ENCODE measurements at regions not wholly inside any gene's neighbourhood (a gene's known extent, or its start where the extent isn't known, plus 50 kb on each side); places are given as distances from the start of the nearest gene placed in this dataset.

GRCh38 chr6:141035312-141036200 lies 1097.2 kb upstream of the GJE1 start:
- no peak for DNase-seq

- DNase-seq = no peak
Observed at GRCh38 chr6:141033101-141033500, 1099.6 kb upstream of the GJE1 start.

- DNase-seq = no peak
Observed at GRCh38 chr6:141029908-141030307, 1102.8 kb upstream of the GJE1 start.

- DNase-seq = no peak
Observed at GRCh38 chr6:141028791-141029280, 1103.9 kb upstream of the GJE1 start.

- no peak for DNase-seq
Observed at GRCh38 chr6:141026504-141026903, 1106.2 kb upstream of the GJE1 start.

- no peak for DNase-seq
Observed at GRCh38 chr6:141024526-141024925, 1108.2 kb upstream of the GJE1 start.

GRCh38 chr6:141017941-141018340 lies 1114.8 kb upstream of the GJE1 start:
- no peak for DNase-seq

GRCh38 chr6:141000917-141001316 lies 1131.8 kb upstream of the GJE1 start:
- no peak for DNase-seq

- DNase-seq = no peak
Observed at GRCh38 chr6:140993515-140993914, 1139.2 kb upstream of the GJE1 start.

- no peak for DNase-seq
Observed at GRCh38 chr6:140992678-140993077, 1140.0 kb upstream of the GJE1 start.

- DNase-seq = no peak
Observed at GRCh38 chr6:140988780-140989179, 1143.9 kb upstream of the GJE1 start.

- DNase-seq = no peak
Observed at GRCh38 chr6:140987364-140988155, 1145.2 kb upstream of the GJE1 start.

- no peak for DNase-seq
Observed at GRCh38 chr6:140985679-140986275, 1146.9 kb upstream of the GJE1 start.

- DNase-seq = no peak
Observed at GRCh38 chr6:140980265-140980887, 1152.3 kb upstream of the GJE1 start.

- no peak for DNase-seq
Observed at GRCh38 chr6:140979642-140980091, 1153.1 kb upstream of the GJE1 start.

- no peak for DNase-seq
Observed at GRCh38 chr6:140977403-140977802, 1155.3 kb upstream of the GJE1 start.

GRCh38 chr6:140976806-140977205 lies 1155.9 kb upstream of the GJE1 start:
- no peak for DNase-seq

GRCh38 chr6:140970485-140970884 lies 1162.2 kb upstream of the GJE1 start:
- DNase-seq = no peak

- DNase-seq = no peak
Observed at GRCh38 chr6:140968062-140968461, 1164.7 kb upstream of the GJE1 start.

GRCh38 chr6:140966676-140967075 lies 1166.0 kb upstream of the GJE1 start:
- no peak for DNase-seq

- no peak for DNase-seq
Observed at GRCh38 chr6:140960566-140960965, 1172.2 kb upstream of the GJE1 start.

GRCh38 chr6:140957386-140957785 lies 1175.3 kb upstream of the GJE1 start:
- no peak for DNase-seq

Data from T-helper 2 cell (primary cell).